GM21367 (cell line): ENCODE measurements at regions not wholly inside any gene's neighbourhood (a gene's known extent, or its start where the extent isn't known, plus 50 kb on each side); places are given as distances from the start of the nearest gene placed in this dataset.

Experiments used
- ATAC-seq: cut with Tn5 transposase; IDR thresholded peaks from one replicate; pipeline ENCODE4 v1.9.1; 2021; ENCODE audit not compliant: unreplicated experiment

DNA sequence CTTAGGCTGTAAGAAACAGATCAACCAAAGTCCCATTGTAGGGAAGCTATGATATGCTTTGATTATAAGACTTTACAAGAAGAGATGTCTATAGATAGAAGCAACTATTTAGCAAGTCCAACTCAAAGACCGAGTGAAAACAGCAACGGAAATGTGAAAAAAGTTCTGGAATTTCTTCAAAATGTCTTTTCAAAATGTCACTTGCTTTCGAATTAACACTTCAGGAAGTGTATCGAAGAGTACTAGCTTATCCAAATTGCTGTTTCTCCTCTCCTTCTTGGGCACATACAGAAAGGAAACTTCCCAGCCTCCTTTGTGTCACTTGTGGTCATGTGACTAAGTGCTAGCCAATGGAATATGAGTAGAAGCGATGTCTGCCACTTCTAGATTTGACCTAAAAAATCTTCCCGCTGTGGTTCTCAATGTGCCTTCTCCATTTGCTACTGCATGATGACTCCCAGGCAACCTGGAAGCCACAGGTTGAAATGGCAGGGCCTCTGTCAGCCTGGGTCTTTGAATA is 89.9 kb downstream of the TSEN15 start:
- no peak for ATAC-seq

DNA sequence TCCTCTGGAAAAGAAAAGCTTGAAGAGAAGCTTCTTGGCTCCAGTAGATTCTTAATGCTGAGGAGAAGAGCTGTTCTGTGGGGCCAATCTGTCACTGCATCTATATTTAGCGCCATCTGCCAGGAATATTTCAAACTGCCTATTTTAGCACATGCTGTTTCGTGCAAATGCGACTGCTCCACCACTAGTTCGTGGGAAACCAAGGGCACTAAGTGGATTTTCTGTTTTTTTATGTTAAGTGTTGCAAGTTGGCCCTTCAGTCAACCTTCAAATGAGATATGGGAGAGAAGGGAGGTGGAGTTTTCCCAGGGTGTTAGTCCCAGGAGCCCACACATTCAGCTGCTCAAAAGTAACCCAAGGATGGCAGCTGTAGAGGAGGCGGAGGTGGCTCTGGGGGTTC is 91.9 kb downstream of the TSEN15 start:
- ATAC-seq: no peak

- no peak for ATAC-seq
These were observed 93.6 kb downstream of the TSEN15 start for GRCh38 chr1:184145083-184145482.

GRCh38 chr1:184146202-184146601 is 94.7 kb downstream of the TSEN15 start:
- no peak for ATAC-seq

- ATAC-seq: no peak
These were observed 99.4 kb downstream of the TSEN15 start for GRCh38 chr1:184150776-184151531.

GRCh38 chr1:184152434-184152898 is 100.9 kb downstream of the TSEN15 start:
- no peak for ATAC-seq

DNA sequence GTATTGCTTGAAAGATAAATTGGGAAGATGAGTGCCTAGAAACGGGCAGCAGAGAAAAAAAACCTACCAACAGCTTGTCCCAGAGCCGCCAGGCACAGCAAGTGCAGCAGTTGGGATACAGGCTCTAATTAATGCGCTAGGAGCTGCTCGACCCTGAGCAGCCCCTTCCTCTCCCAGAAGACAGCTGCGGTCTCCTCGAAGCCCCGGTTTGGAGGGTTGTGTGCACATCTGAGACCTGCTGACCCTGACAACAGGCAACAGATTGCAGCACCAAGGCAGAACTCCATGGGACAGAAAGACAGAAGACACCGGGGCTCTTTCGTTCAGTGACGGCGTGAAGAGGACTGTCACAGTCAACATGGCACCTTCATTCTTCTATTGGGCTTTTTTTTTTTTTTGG is 101.4 kb downstream of the TSEN15 start:
- no peak for ATAC-seq

GRCh38 chr1:184153731-184154130 is 102.2 kb downstream of the TSEN15 start:
- ATAC-seq: no peak

- ATAC-seq: no peak
These were observed 105.2 kb downstream of the TSEN15 start for GRCh38 chr1:184156521-184157393.

- ATAC-seq: no peak
These were observed 105.8 kb downstream of the TSEN15 start for GRCh38 chr1:184157394-184157742.

DNA sequence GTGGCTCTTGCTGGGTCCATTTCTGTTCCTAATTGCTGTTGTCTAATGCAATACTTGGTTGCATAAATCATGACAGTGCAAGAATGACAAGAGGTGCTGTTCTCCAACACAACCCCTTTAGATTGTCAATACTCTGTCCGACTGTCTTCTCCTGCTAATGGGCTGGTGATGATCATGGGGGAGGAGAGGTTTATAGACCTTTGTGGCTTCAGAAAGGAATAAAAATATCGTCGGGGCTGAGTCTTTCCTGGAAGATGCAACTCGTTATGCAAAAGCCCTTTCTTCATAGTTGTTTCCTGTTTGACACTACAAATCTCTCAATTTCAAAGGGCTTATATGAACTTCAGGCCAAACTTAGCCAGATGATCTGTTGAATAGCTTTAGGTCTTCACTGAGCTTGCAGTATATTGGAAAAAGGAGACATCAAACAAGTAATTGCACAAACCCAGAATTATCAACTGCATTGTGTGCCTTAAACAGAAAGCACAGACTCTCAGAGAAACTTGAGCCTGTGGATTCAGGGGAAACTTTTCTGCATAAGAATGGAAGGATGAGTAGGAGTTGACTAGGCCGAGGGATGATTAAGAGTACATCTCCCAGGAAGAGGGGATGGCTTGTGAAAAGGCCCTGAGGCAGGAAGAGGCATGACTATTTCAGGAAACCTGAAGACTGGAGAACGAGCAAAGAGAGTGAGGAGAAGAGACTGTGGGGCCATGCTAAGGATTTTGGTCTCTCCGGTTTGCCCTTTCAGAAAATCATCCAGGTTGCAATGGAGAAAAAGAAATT is 107.6 kb downstream of the TSEN15 start:
- no peak for ATAC-seq

GRCh38 chr1:184160236-184160635 is 108.7 kb downstream of the TSEN15 start:
- no peak for ATAC-seq

- ATAC-seq: no peak
These were observed 109.7 kb downstream of the TSEN15 start for GRCh38 chr1:184161071-184161698.

DNA sequence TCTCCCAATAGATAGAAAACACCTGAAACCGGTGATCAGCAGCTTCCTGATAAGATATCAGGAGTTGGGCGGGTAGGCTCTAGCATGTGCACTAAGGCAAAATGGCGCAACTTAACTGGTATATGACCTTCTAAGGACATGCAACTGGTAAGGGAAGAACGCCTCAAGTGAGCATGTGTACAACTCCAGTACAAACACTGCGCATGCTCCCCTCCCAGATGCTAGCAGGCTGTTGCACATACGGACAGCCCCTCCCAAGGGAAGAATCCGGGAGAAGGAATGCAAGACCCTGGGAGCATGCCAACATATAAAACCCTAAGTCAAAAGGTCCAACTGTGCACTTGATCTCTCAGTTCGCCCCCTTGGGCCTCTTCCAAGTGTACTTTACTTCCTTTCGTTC is 110.8 kb downstream of the TSEN15 start:
- no peak for ATAC-seq

GRCh38 chr1:184163674-184164465 is 112.3 kb downstream of the TSEN15 start:
- ATAC-seq: peak; percentile 86

DNA sequence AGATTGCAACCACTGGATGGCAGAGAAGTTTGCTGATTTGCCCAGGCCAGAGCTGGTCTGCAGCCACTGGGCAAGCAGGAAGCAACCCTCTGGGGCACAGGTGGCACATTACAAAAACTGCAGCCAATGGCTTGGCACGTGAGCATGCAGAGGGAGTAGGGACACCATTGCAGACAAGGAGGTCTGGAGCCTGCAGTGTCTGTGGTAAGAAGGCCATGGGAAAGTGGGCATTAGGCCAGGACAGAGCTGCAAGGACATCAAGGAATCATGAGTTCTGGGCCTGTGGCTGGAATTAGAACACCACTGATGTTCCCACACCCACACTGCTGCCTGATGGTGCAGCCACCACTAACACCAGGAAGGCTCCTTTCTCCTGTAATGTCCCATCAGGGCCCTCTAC is 113.0 kb downstream of the TSEN15 start:
- no peak for ATAC-seq

DNA sequence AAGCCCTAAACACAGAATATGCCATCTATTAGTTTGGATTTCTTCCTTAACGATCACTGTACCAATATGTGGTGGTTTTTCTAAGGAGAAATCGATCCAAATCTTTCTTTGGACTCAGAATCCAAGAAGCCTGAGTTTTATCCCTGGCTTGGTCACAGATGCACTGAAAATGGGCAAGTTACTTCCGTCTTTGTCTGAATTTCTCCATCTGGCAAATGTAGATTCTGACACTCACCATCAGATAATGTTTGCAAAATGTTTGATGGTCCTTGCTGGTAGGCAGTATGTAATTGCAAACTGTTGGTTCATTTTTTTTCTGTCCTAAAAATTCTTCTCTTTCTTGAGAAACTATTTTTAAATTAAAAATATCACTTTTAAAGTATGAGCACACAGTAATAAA is 115.0 kb downstream of the TSEN15 start:
- ATAC-seq: no peak

GRCh38 chr1:184167352-184167751 is 115.8 kb downstream of the TSEN15 start:
- no peak for ATAC-seq

DNA sequence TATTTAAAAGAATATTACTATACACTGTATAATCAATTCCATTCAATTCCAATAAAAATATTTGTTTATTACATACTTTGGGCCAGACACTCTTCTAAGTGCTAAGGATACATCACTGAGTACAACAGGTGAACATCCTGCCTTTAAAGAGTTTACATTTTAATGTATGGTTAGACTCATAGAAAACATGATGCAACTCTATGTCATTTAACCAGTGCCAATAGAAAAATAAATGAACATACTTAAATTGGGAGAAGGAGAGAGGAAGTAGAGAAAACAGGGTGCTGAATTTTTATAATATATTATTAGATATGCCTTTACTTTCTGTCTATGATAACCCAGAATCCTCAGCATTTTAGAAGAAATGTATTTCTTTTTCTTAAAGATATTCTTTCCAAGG is 119.2 kb downstream of the TSEN15 start:
- no peak for ATAC-seq

DNA sequence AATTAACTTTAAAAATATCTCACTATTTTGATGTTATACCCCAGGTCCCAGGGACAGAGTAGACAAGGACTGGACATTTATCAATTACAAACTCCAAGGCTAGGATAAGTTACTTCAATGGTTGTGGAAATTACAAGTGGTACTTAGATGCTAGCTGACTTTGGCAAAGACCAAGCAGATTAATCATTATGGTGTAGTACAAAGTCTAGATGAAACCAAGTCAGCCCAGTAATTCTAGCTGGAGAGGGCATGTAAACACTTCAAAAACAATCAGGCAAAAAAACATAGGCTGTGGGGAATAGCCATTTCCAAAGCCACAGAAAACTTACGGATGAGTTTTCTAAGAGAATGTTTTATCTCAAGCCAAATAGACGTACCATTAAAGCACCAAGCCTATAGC is 124.5 kb downstream of the TSEN15 start:
- no peak for ATAC-seq
